ENCODE measurements at regions not wholly inside any gene's neighbourhood (a gene's known extent, or its start where the extent isn't known, plus 50 kb on each side); places are given as distances from the start of the nearest gene placed in this dataset.

DNA sequence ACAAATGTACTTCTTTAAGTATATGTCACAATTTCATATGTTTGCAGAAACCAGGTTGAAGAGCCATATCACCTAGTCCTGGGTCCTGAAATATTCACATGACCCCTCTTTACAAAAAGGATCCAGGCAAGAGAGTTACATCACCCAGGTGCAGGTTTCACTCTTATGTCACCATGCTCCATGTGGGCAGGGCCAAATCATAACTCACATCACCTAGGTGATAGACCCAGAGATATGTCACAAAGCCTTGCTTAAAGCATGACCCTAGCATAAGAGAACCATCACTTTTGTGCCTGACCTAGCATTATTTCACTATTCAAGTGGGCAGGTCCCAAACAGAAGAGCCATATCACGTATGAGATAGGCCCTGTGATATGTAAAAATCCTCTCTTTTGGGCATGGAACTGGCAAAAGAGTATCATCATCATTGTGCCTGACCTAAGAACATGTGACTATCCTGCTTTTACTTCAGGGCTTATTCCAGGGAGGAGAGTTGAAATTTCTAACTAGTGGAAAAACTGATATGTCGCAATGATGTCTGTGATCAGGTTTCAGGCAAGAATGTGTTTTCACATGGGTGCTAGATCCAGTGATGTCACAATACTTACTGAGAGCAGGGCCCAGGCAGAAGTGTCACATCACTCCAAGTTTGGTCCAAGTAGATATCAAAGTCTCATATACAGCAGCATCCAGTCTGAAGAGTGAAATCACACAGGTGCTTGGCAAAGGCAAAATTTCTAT lies 909.9 kb upstream of the AMELY start:
- DNase-seq, result no peak
- 93 to 94% methylated on average over 2 of the region's 2 CpGs for WGBS, 2 donors

DNA sequence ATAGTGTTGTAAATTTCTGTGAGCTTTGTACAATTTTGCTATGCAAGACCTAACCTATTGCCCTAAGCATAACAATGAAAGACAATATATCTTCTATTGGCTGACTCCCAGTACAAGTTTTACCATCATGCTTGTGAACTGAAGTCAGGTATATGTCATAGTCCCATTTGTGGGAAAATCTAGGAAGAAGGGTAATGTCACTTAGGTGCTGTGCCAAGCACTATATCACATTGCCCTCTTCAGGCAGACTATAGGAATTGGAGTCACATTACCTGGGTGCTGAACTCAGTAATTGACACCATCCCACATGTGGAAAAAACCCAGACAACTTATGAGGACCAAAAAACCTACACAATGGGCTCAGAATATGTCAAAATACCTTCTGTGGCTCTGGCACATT lies 907.4 kb upstream of the AMELY start:
- Histone ChIP-seq H3K4me1 (no peaks in the 10 kb centered on the region), H3K9me3 (no peaks in the 10 kb centered on the region), H3K27ac (no peak overlapping the region), H3K27me3 (no peaks in the 10 kb centered on the region), H3K36me3 (ENCODE audit: low read depth, missing control alignments) (no peaks in the 10 kb centered on the region), H3K4me3 (no peak overlapping the region)
- DNase-seq, result no peak
- TF ChIP-seq, protein P1, sequence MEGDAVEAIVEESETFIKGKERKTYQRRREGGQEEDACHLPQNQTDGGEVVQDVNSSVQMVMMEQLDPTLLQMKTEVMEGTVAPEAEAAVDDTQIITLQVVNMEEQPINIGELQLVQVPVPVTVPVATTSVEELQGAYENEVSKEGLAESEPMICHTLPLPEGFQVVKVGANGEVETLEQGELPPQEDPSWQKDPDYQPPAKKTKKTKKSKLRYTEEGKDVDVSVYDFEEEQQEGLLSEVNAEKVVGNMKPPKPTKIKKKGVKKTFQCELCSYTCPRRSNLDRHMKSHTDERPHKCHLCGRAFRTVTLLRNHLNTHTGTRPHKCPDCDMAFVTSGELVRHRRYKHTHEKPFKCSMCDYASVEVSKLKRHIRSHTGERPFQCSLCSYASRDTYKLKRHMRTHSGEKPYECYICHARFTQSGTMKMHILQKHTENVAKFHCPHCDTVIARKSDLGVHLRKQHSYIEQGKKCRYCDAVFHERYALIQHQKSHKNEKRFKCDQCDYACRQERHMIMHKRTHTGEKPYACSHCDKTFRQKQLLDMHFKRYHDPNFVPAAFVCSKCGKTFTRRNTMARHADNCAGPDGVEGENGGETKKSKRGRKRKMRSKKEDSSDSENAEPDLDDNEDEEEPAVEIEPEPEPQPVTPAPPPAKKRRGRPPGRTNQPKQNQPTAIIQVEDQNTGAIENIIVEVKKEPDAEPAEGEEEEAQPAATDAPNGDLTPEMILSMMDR (IDR thresholded peaks at IDR 0.05), result peak in 1 of 3 experiments; percentile 20
- TF ChIP-seq POLR2A (IDR thresholded peaks at IDR 0.05), result no peak
- intact Hi-C loops (cut with DNase I; ENCODE audit: low total_unique reads), result no loop called here

More for the DNA sequence above, 909.9 kb upstream of the AMELY start:
- TF ChIP-seq, protein P1 (IDR thresholded peaks at IDR 0.05), result no peak
- no peak for TF ChIP-seq POLR2A (IDR thresholded peaks at IDR 0.05)
- H3K9me3 ChIP-seq, result no peaks in the 10 kb centered on the region
- no peaks in the 10 kb centered on the region for H3K36me3 ChIP-seq (ENCODE audit: low read depth, missing control alignments)
- no peaks in the 10 kb centered on the region for H3K27me3 ChIP-seq
- H3K4me1 ChIP-seq, result no peaks in the 10 kb centered on the region
- H3K4me3 ChIP-seq, result no peak overlapping the region
- intact Hi-C loops (cut with DNase I; ENCODE audit: low total_unique reads), result no loop called here
- H3K27ac ChIP-seq, result no peak overlapping the region

DNA sequence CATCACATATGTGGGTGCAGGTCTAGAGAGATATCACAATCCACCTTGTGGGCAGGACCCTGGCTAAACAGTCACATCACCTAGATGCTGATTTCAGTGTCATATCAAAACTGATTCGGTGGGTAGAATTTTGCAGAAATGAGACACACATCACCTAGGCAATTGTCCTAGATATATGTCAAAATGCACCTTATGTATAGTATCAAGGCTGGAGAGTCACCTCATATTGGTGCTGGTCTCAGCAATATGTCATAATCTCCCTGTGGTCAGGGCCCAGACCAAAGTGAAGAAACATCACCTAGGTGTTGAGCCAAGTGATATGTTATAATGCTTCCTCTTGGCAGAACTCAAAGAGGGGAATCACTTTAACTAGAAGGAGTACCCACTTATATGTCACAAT lies 905.0 kb upstream of the AMELY start:
- TF ChIP-seq, protein P1 (IDR thresholded peaks at IDR 0.05), result no peak
- TF ChIP-seq POLR2A (IDR thresholded peaks at IDR 0.05), result no peak
- WGBS, 2 donors, result 89% methylated on average over 1 of the region's 1 CpG; no CpG with 5 or more reads in 1 of the 2 donors
- DNase-seq, result no peak
- H3K9me3 ChIP-seq, result no peaks in the 10 kb centered on the region
- H3K36me3 ChIP-seq (ENCODE audit: low read depth, missing control alignments), result no peaks in the 10 kb centered on the region
- H3K4me1 ChIP-seq, result no peaks in the 10 kb centered on the region
- intact Hi-C loops (cut with DNase I; ENCODE audit: low total_unique reads), result no loop called here
- no peaks in the 10 kb centered on the region for H3K27me3 ChIP-seq
- H3K27ac ChIP-seq, result no peak overlapping the region
- no peak overlapping the region for H3K4me3 ChIP-seq

DNA sequence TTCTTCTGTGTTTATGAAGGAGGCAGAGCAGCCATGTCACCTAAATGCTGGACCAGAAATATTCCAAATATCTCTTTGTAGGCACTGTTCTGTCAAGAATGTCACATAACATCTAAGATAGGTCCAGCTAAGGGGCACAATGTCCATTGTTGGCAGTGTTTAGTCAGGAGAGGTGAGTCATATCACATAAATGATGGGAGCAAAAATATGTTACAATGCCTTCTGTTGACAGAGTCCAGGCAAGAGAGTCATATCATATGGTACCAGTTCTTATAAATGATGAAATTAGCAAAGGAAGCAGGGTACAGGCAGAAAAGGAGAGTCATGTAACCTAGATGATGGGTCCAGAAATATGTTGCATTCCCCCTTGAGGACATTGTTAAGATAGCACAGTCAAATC lies 904.4 kb upstream of the AMELY start:
- Histone ChIP-seq H3K27ac (no peak overlapping the region), H3K4me3 (no peak overlapping the region), H3K36me3 (ENCODE audit: low read depth, missing control alignments) (no peaks in the 10 kb centered on the region), H3K27me3 (no peaks in the 10 kb centered on the region), H3K9me3 (no peaks in the 10 kb centered on the region), H3K4me1 (no peaks in the 10 kb centered on the region)
- no peak for DNase-seq
- intact Hi-C loops (cut with DNase I; ENCODE audit: low total_unique reads), result no loop called here
- TF ChIP-seq POLR2A (IDR thresholded peaks at IDR 0.05), result no peak
- TF ChIP-seq, protein P1 (IDR thresholded peaks at IDR 0.05), result no peak

DNA sequence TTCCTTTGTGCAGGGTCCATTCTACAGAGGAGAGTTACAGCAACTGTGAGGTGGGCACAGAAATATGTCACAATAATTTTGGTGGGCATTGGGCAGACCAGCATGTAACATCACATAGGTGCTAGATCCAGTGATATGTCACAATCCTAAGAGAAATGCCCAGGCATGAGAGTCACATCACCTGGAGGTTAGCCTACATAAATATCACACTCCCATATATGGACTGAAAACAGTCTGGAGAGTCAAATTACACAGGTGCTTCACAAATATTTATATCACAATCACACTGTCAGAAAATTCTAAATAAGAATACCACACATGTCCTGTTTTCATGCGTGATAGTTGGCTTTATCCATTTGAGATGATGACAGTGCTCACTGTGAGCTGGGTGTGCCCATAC lies 903.7 kb upstream of the AMELY start:
- no peak for DNase-seq
- TF ChIP-seq, protein P1 (IDR thresholded peaks at IDR 0.05), result no peak
- no peak for TF ChIP-seq POLR2A (IDR thresholded peaks at IDR 0.05)
- Histone ChIP-seq H3K27ac (no peak overlapping the region), H3K4me1 (no peaks in the 10 kb centered on the region), H3K4me3 (no peak overlapping the region), H3K9me3 (no peaks in the 10 kb centered on the region), H3K36me3 (ENCODE audit: low read depth, missing control alignments) (no peaks in the 10 kb centered on the region), H3K27me3 (no peaks in the 10 kb centered on the region)
- intact Hi-C loops (cut with DNase I; ENCODE audit: low total_unique reads), result no loop called here
- WGBS, 2 donors, result 86 to 100% methylated on average over 1 of the region's 1 CpG
